COLO668 (cell line): ENCODE measurements at regions not wholly inside any gene's neighbourhood (a gene's known extent, or its start where the extent isn't known, plus 50 kb on each side); places are given as distances from the start of the nearest gene placed in this dataset.

Experiments
- DNase-seq: peaks from one replicate; lab custom pipeline; 2025; ENCODE audit not compliant: unreplicated experiment; lab: John Stamatoyannopoulos, UW

GRCh38 chr2:23091019-23091418, 294.0 kb upstream of the KLHL29 start:
- no peak for DNase-seq

GRCh38 chr2:23091900-23092299, 293.1 kb upstream of the KLHL29 start:
- no peak for DNase-seq

DNA sequence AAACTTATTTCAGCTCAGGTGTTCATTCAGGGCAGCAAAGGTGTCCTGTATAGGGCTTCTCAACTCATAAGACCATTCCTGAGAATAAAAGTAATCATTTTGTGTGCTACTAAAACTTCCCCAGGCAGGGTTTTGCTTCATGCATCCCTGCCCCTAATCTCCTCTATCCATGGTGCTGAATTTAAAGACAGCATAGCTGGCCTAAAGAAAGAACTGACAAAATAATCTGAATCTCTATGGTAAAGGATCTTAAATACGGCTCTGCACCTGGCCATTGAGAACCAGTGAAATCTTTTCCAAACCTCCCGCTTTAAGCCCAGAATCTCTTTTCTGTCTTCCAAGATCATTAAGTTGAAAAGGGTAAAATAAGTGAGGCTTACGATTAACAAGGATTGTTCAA, 292.1 kb upstream of the KLHL29 start:
- no peak for DNase-seq

DNA sequence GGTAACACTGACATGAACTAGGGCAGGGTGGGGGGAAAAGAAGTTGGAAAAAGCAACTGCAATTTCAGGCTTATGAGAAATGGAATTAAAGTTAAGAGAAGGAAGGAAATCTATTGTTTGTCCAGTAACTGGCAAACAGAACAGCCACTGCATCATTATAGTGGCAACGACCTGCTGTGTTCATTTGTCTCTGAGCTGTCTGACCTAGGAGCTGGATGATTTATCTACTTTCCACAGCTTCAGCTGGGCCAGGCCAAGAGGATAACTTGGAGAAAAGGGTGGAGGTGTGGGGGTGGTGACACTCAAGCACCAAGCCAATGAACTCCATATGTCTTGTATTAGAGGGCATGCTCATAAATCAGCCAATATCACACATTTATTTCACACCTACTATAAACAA, 291.5 kb upstream of the KLHL29 start:
- DNase-seq: no peak

DNA sequence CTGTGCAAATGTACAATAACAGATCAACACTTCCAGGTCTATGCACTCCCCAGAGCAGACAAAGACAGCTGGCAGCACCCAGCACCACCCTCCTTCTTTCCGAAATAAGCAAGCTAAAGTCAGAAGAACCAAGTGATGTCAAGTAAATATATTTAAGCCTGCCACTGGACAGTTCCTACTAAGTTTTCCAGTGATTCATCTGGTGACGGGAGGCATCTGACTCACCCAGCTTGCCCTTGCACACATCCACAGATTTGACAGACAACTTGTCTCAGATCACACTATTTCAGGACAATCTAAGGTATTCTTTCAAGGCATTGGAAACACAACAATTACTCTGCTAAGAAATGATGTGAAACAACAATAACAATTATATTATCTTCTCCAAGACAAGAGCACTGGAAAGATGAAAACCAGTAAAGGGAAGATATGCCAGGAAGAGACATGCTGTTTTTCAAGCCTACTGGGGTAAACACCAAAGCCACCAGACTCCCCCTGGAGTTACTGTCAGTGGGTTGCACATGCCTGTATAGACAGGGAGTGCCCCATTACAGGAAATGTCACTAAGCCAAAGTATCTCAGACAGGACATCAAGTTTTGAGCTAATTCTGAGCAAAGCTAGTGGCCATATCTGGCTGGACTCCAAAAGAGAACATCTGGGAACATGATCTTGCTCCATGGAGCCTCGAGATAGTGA, 287.9 kb upstream of the KLHL29 start:
- no peak for DNase-seq

- no peak for DNase-seq
Measured at GRCh38 chr2:23100406-23100805, 284.6 kb upstream of the KLHL29 start.

DNA sequence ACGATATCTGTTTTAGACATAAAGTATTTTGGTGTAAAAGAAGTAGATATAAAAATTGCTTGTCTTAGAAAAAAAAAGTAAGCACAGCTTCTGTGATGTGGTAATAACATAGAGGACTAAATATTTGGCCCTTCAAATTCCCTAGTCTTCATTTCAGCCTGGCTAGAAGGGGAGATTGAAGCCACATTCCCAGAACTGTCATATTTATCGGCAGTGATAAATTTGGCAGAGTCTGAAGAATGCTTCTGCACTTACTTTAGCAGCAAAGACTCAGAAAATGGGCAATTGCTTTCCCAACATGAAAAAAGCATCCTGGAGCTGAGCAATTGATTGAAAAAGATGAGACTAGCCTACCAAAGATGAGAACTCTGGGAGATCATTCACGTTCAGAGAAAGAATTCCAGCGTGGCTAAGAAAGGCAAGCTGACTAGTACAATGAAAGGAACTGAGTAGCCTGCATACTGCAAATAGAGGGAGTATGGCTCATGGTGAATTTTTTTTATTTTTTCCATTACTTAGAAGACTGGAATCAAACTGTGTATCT, 278.7 kb upstream of the KLHL29 start:
- DNase-seq: no peak

DNA sequence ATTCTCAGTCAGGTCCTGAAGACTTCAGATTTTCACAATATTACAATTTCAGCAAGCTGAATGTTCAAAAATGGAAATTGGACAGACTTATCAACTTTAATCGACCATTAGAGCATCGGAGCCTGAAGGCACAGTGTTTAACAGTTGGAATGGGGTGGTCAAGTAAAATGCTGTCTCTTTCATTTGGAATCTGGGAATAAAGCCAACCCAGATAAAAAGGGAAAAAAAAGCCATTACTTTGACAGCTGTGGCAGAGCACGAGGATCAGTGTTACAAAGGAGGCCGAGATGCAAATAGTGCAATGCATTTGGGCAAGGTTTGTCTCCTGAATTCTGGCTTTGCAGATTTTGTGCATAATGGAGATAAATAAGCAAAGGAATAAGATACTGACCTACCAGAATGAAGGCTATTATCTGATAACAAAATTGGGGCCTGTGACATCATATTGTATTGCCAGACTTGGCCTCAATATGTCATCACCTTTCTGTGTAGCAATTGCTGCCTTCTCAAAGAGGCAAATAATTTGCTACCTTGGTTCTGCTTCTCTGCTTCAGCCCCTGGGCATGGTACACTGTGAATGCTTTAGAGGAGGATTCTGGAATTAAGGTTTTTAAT, 277.5 kb upstream of the KLHL29 start:
- no peak for DNase-seq

DNA sequence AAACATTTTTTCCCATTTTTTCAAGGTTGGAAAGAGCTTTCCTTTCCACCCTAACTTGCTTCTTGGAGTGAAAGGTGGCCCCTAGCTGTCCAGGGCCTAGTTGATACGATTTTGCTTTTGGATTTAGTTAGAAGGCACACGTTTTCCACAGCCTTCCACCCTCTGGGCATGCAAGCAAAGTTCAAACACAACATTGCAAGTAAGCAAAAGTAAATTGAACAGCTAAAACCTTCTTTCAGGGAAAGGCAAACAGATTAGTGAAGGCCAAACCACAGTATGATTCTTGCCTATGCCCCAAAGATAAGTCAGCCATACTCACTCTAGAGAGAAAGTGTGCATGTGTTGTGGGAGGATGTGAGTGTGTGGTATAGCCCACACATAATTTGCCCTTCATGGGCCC, 273.7 kb upstream of the KLHL29 start:
- no peak for DNase-seq

- no peak for DNase-seq
Measured at GRCh38 chr2:23112517-23112916, 272.5 kb upstream of the KLHL29 start.

DNA sequence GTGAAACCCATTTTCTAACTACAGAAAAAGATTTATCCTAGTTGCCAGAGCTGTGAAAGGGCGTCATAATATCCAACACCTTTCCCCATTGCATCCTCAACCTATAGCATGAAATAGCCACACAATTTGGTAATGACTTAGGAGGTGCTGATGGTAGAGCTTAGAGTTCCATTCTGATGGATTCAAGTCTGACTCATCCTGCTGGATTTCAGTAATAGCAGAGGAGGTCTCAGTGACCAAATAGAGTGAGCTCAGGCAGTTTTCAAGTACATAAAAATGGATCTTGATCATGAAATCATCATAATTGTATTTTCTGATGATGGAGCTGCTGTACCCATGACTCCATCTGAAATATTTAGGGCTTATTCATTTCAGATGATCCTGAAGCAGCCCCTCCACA, 270.7 kb upstream of the KLHL29 start:
- DNase-seq: no peak

GRCh38 chr2:23118313-23118712, 266.7 kb upstream of the KLHL29 start:
- no peak for DNase-seq

DNA sequence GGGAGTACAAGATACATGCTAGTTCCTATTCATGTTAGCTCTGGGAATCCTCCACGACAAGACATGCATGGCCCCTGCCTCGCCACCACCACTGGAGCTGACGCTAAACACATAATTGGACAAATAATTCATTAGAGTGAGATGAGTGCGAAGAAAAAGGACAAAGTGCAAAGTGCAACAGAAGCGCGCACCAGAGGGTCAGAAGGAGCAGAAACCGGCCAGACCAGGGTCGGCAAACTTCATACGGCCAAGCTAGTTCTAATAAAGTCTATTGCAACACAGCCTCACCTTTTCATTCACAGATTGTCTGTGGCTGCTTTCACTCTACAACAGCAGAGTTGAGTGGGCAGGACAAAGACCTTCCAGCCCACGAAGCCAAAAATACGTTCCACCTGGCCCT, 266.1 kb upstream of the KLHL29 start:
- no peak for DNase-seq

DNA sequence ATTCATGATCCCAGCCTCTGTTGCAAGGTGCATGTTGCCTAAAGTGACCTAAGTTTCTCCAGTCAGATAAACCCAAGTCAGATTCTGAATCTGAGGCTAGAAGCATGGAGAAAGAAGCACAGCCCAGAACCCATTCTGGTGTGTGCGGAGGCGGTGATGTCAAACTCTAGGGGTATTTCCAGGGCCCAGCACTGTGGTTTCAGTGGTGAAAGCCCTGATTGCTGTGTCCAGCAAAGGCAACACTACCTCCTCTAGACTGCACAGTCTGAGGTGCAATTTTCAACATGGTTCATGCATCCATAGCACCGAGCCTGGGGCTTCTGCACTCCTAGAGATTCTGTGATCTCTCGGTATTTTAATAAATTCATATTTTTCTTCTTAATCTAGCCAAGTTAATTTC, 264.8 kb upstream of the KLHL29 start:
- DNase-seq: no peak

DNA sequence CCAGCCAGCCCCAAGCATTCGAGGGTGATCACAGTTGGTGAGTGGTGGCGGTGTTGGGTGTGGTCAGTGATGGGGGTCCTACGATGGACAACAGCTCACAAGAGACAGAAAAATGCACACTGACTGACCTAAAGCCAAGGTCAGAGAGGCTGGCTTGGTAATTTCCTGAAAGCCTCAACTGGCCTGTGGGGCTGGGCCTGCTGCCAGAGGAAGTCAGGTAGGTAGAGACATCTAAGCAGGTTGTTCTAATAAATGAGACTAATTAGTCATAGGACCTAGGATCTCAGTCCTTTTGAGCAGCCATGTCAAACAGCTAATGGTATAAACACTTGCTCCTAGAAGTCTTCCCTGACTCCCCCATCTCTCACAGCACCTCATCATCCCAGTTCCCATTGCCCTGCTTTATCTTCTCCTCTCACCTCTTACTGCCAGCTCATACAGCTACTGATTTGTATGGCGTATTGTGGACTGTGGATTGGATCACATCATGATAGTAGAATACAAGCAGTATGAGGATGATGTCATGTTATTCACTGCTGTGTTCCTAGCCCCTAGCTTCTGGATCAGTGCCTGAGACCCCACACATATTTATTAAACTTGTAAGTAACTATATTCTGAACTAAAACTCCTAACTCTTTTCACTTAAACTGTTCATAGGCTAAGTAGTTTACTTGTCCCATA, 262.9 kb upstream of the KLHL29 start:
- no peak for DNase-seq

- no peak for DNase-seq
Measured at GRCh38 chr2:23122681-23123215, 262.2 kb upstream of the KLHL29 start.

DNA sequence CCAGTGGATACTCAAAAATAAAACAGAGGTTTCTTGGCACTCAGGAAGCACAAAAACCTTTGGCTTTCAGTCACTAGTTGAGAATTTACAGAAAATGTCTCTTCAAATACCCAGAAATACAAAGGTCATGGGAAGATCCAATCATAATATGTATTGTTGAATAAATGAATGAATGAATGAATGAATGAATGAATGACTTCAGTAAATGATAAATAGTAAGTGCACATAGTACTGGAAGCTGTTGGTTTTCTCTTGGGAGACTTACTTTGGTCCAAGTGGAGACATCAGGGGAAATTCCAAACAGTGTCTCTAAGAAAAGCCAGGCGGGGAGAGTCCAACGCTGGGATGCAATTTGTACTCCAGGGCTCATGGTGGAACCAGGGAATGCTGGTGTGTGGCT, 261.3 kb upstream of the KLHL29 start:
- no peak for DNase-seq

DNA sequence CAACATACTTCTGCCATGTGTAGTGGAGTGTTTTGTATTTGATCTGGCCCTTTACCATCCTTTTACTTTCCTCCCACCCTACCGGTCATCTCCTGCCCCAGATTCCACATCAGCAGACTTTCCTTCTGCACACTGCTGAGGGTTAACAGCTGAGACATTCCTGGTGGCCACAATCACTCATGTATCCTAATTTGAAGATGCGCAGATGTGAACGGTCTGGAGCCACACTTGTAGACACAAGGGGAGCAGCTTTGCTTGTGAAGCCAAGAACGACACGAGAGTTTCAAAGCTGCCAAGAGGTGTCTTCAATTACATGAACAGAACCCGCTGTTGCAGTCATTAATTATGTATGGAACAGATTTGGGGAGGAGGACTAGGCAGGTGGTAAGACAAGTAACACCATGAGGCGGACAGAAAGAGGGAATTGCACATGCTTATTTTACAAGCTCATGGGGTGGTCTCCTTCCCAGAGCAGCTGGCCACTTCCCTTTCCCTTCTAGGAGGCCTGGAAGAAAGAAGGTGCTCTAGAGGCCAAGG, 260.7 kb upstream of the KLHL29 start:
- no peak for DNase-seq

DNA sequence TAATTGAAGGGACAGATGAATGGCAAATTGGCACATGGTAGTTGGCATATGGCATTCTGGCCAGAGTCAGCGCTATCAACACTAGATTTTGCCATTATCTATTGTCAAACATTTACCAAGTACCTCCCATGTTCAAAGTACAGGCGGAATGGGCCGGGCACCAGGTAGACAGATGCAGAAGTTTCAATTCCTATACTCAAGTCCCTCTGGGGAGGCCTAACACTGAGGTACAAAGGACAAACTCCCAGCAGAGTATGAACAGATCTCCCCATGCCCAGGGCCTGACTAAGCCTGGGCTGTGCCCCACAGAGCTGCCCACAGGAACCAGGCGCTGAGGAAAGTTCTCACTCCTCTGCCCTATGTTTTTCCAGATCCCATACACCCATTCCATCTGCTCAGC, 257.5 kb upstream of the KLHL29 start:
- no peak for DNase-seq

- no peak for DNase-seq
Measured at GRCh38 chr2:23128684-23129292, 256.2 kb upstream of the KLHL29 start.

DNA sequence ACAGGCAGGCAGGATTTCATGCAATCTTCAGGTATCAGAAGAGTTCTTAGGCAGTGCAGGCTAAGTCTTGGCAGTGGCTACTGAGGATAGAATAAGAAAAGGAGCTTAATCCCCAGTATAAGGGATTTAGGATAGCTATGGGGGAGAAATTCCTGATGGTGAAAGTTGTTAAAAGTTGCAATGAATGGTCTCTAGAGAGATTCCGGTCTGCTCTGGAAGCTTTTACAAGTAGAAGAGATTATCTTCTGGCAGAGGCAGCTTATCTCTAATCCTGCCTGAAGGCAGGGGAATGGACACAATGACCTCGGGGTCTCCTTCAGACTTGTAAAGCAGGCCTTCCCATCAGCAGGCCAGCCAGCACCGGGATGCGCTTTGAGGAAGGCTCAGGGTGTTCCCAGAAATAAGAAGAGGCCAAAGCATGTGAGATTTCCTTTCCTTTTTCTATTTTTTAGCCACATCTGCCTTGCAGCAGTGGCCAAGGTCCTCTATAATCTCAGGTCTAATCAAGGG, 253.9 kb upstream of the KLHL29 start:
- no peak for DNase-seq
